ENCODE measurements at regions not wholly inside any gene's neighbourhood (a gene's known extent, or its start where the extent isn't known, plus 50 kb on each side); places are given as distances from the start of the nearest gene placed in this dataset.

GRCh38 chr12:111173391-111173790 lies 195.5 kb downstream of the PHETA1 start:
- no peak for DNase-seq

- no peak for DNase-seq
Measured at GRCh38 chr12:111172786-111173185, 196.1 kb downstream of the PHETA1 start.

GRCh38 chr12:111171832-111172231 lies 197.1 kb downstream of the PHETA1 start:
- no peak for DNase-seq

- no peak for DNase-seq
Measured at GRCh38 chr12:111171345-111171744, 197.6 kb downstream of the PHETA1 start.

GRCh38 chr12:111170543-111170942 lies 198.4 kb downstream of the PHETA1 start:
- no peak for DNase-seq

- DNase-seq = no peak
Measured at GRCh38 chr12:111169456-111169855, 199.4 kb downstream of the PHETA1 start.

GRCh38 chr12:111169032-111169431 lies 199.9 kb downstream of the PHETA1 start:
- no peak for DNase-seq

GRCh38 chr12:111168009-111168900 lies 200.6 kb downstream of the PHETA1 start:
- DNase-seq = no peak

GRCh38 chr12:111166779-111167540 lies 201.9 kb downstream of the PHETA1 start:
- DNase-seq = peak; percentile 5

- DNase-seq = no peak
Measured at GRCh38 chr12:111164833-111165525, 203.9 kb downstream of the PHETA1 start.

- DNase-seq = no peak
Measured at GRCh38 chr12:111163422-111163821, 205.5 kb downstream of the PHETA1 start.

- no peak for DNase-seq
Measured at GRCh38 chr12:111161898-111162297, 207.0 kb downstream of the PHETA1 start.

GRCh38 chr12:111160350-111161241 lies 208.3 kb downstream of the PHETA1 start:
- DNase-seq = peak; percentile 11

GRCh38 chr12:111158992-111159391 lies 209.9 kb downstream of the PHETA1 start:
- no peak for DNase-seq

GRCh38 chr12:111157486-111157885 lies 211.4 kb downstream of the PHETA1 start:
- no peak for DNase-seq

GRCh38 chr12:111156304-111156703 lies 212.6 kb downstream of the PHETA1 start:
- no peak for DNase-seq

GRCh38 chr12:111155521-111155920 lies 213.4 kb downstream of the PHETA1 start:
- no peak for DNase-seq

- DNase-seq = no peak
Measured at GRCh38 chr12:111155020-111155419, 213.9 kb downstream of the PHETA1 start.

GRCh38 chr12:111154147-111154834 lies 214.6 kb downstream of the PHETA1 start:
- DNase-seq = no peak

- DNase-seq = no peak
Measured at GRCh38 chr12:111152561-111152960, 216.3 kb downstream of the PHETA1 start.
